Activated naive CD4-positive, alpha-beta T cell treated with anti-CD3 and anti-CD28 coated beads, Interleukin-2, amount 50 U/mL, for 72 hours (primary cell): ENCODE measurements at regions not wholly inside any gene's neighbourhood (a gene's known extent, or its start where the extent isn't known, plus 50 kb on each side); places are given as distances from the start of the nearest gene placed in this dataset.
"Not testable (repeated sequence)": the region's sequence is repeated elsewhere in the genome, so short reads cannot be mapped to it uniquely, and the experiment has no call there.

Experiments used
- ATAC-seq, 2 donors: fragments of 150-1000 bp; cut with Tn5 transposase; 2 replicates each; pipeline ENCODE4 v1.10.0; 2021; ENCODE audit warnings: mild to moderate bottlenecking in 2 of 2, moderate library complexity in 2 of 2
- DNase-seq, 2 donors: peaks; one replicate each; pipeline ENCODE4 v3.0.0; 2021 to 2022; ENCODE audit warnings: low spot score in 2 of 2
- H3K27ac Mint-ChIP-seq, 2 donors: one replicate each; pipeline ENCODE4 v1.8.0; 2022; ENCODE audit warnings: mild to moderate bottlenecking in 2 of 2, mixed read lengths in 2 of 2
- H3K36me3 Mint-ChIP-seq, 2 donors: one replicate each; pipeline ENCODE4 v1.8.0; 2022; ENCODE audit warnings: mixed read lengths in 2 of 2
- H3K9me3 Mint-ChIP-seq, 2 donors: one replicate each; pipeline ENCODE4 v1.8.0; 2022; ENCODE audit warnings: mixed read lengths in 2 of 2

GRCh38 chr20:26057135-26057752 is 360.6 kb upstream of the ZNF337 start:
- H3K9me3 Mint-ChIP-seq, H3K27ac Mint-ChIP-seq, DNase-seq: not testable (repeated sequence)

GRCh38 chr20:26025792-26026191 is 329.1 kb upstream of the ZNF337 start:
- ATAC-seq, H3K9me3 Mint-ChIP-seq, DNase-seq, H3K27ac Mint-ChIP-seq, H3K36me3 Mint-ChIP-seq: not testable (repeated sequence)

More at GRCh38 chr20:26057135-26057752, 360.6 kb upstream of the ZNF337 start:
- peak in 1 of 2 donors; percentile 34 for ATAC-seq
- H3K36me3 Mint-ChIP-seq, result not testable (repeated sequence)

GRCh38 chr20:26010942-26011276 is 314.3 kb upstream of the ZNF337 start:
- H3K36me3 Mint-ChIP-seq, DNase-seq, H3K9me3 Mint-ChIP-seq: not testable (repeated sequence)
- peak overlapping the region in 1 of 2 donors; percentile 90 for H3K27ac Mint-ChIP-seq
- peak in 1 of 2 donors; percentile 63 for ATAC-seq

GRCh38 chr20:26010224-26010941 is 313.7 kb upstream of the ZNF337 start:
- not testable (repeated sequence) for H3K36me3 Mint-ChIP-seq, H3K9me3 Mint-ChIP-seq
- H3K27ac Mint-ChIP-seq, result peak overlapping the region; percentile 87 to 90

GRCh38 chr20:26009402-26010223 is 313.0 kb upstream of the ZNF337 start:
- H3K9me3 Mint-ChIP-seq, H3K36me3 Mint-ChIP-seq: not testable (repeated sequence)
- DNase-seq, result peak; percentile 48 to 75
- peak overlapping the region; percentile 87 to 90 for H3K27ac Mint-ChIP-seq
- peak in 1 of 2 donors; percentile 56 for ATAC-seq

More at GRCh38 chr20:26010224-26010941, 313.7 kb upstream of the ZNF337 start:
- not testable (repeated sequence) for ATAC-seq, DNase-seq

GRCh38 chr20:26008026-26008425 is 311.4 kb upstream of the ZNF337 start:
- not testable (repeated sequence) for H3K9me3 Mint-ChIP-seq, H3K27ac Mint-ChIP-seq, H3K36me3 Mint-ChIP-seq, DNase-seq, ATAC-seq

GRCh38 chr20:26006164-26006563 is 309.5 kb upstream of the ZNF337 start:
- H3K27ac Mint-ChIP-seq, result not testable (repeated sequence)

GRCh38 chr20:26003959-26004358 is 307.3 kb upstream of the ZNF337 start:
- not testable (repeated sequence) for DNase-seq, H3K36me3 Mint-ChIP-seq, H3K27ac Mint-ChIP-seq, H3K9me3 Mint-ChIP-seq, ATAC-seq

More at GRCh38 chr20:26006164-26006563, 309.5 kb upstream of the ZNF337 start:
- not testable (repeated sequence) for DNase-seq, H3K9me3 Mint-ChIP-seq, ATAC-seq, H3K36me3 Mint-ChIP-seq

- not testable (repeated sequence) for DNase-seq, H3K27ac Mint-ChIP-seq, H3K36me3 Mint-ChIP-seq, H3K9me3 Mint-ChIP-seq, ATAC-seq
Measured at GRCh38 chr20:25997367-25998038, 300.9 kb upstream of the ZNF337 start.

GRCh38 chr20:25992146-25992545 is 295.5 kb upstream of the ZNF337 start:
- DNase-seq, result no peak
- ATAC-seq, result no peak
- Mint-ChIP-seq H3K9me3 (no peaks in the 10 kb centered on the region), H3K36me3 (no peaks in the 10 kb centered on the region), H3K27ac (no peak overlapping the region)

- H3K9me3 Mint-ChIP-seq, result no peaks in the 10 kb centered on the region
- H3K36me3 Mint-ChIP-seq, result no peaks in the 10 kb centered on the region
- no peak overlapping the region for H3K27ac Mint-ChIP-seq
- ATAC-seq (no peak), DNase-seq (no peak)
Measured at GRCh38 chr20:25991756-25992130, 295.1 kb upstream of the ZNF337 start.

- no peak for DNase-seq
- Mint-ChIP-seq H3K9me3 (no peaks in the 10 kb centered on the region), H3K36me3 (no peaks in the 10 kb centered on the region), H3K27ac (no peak overlapping the region)
- no peak for ATAC-seq
Measured at GRCh38 chr20:25991051-25991755, 294.6 kb upstream of the ZNF337 start.

GRCh38 chr20:25989686-25990085 is 293.0 kb upstream of the ZNF337 start:
- DNase-seq, H3K27ac Mint-ChIP-seq, H3K36me3 Mint-ChIP-seq, ATAC-seq, H3K9me3 Mint-ChIP-seq: not testable (repeated sequence)

GRCh38 chr20:25989196-25989595 is 292.5 kb upstream of the ZNF337 start:
- Mint-ChIP-seq H3K27ac (no peak overlapping the region), H3K36me3 (no peaks in the 10 kb centered on the region), H3K9me3 (no peaks in the 10 kb centered on the region)
- ATAC-seq (no peak), DNase-seq (no peak)

GRCh38 chr20:25987928-25988560 is 291.4 kb upstream of the ZNF337 start:
- H3K9me3 Mint-ChIP-seq, DNase-seq, H3K36me3 Mint-ChIP-seq, ATAC-seq: not testable (repeated sequence)
- peak overlapping the region; percentile 69 to 76 for H3K27ac Mint-ChIP-seq
